HEK293 (cell line): ENCODE measurements at regions not wholly inside any gene's neighbourhood (a gene's known extent, or its start where the extent isn't known, plus 50 kb on each side); places are given as distances from the start of the nearest gene placed in this dataset.
"Not testable (repeated sequence)": the region's sequence is repeated elsewhere in the genome, so short reads cannot be mapped to it uniquely, and the experiment has no call there.

ENCODE experiments used
- FEZF1 ChIP-seq: fragments of 450-650 bp; formaldehyde crosslinking; IDR thresholded peaks from 2 replicates; pipeline ENCODE4 v1.5.1; 2016; ENCODE audit warnings: missing biosample characterization, missing genetic modification characterization
- GFI1B ChIP-seq: fragments of 450-650 bp; formaldehyde crosslinking; IDR thresholded peaks from 2 replicates; pipeline ENCODE4 v1.5.1; 2016; ENCODE audit warnings: missing biosample characterization, missing genetic modification characterization
- ZNF174 ChIP-seq: fragments of 450-650 bp; formaldehyde crosslinking; IDR thresholded peaks from 2 replicates; pipeline ENCODE4 v1.5.0; 2017; ENCODE audit warnings: missing biosample characterization, mild to moderate bottlenecking, missing genetic modification characterization
- ZNF302 ChIP-seq: fragments of 450-650 bp; formaldehyde crosslinking; IDR thresholded peaks from 2 replicates; pipeline ENCODE4 v1.5.1; 2016; ENCODE audit warnings: missing biosample characterization, missing genetic modification characterization, low read depth
- ZNF335 ChIP-seq: fragments of 450-650 bp; formaldehyde crosslinking; conservative IDR thresholded peaks from 2 replicates; pipeline ENCODE4 v1.5.1; 2016; ENCODE audit warnings: missing biosample characterization, missing genetic modification characterization
- ZXDB ChIP-seq: fragments of 450-650 bp; formaldehyde crosslinking; IDR thresholded peaks from 2 replicates; pipeline ENCODE4 v1.5.1; 2016; ENCODE audit warnings: missing biosample characterization, missing genetic modification characterization
- TF ChIP-seq, protein P1 (sequence below): fragments of 450-650 bp; formaldehyde crosslinking; IDR thresholded peaks from 2 replicates; pipeline ENCODE4 v1.5.1; 2016; ENCODE audit warnings: missing biosample characterization, missing genetic modification characterization
- TF ChIP-seq, protein P2 (sequence below): fragments of 450-650 bp; formaldehyde crosslinking; IDR thresholded peaks from 2 replicates; pipeline ENCODE4 v1.5.1; 2016; ENCODE audit warnings: missing biosample characterization, missing genetic modification characterization
- TF ChIP-seq, protein P3 (sequence below): fragments of 450-650 bp; formaldehyde crosslinking; IDR thresholded peaks from 2 replicates; pipeline ENCODE4 v1.5.1; 2016; ENCODE audit warnings: missing biosample characterization, missing genetic modification characterization
- TF ChIP-seq, protein P4 (sequence below): fragments of 450-650 bp; formaldehyde crosslinking; IDR thresholded peaks from 2 replicates; pipeline ENCODE4; 2016; ENCODE audit warnings: missing biosample characterization, missing genetic modification characterization
- TF ChIP-seq, protein P5 (sequence below): fragments of 450-650 bp; formaldehyde crosslinking; IDR thresholded peaks from 2 replicates; pipeline ENCODE4 v1.5.1; 2016; ENCODE audit warnings: missing biosample characterization, missing genetic modification characterization

DNA sequence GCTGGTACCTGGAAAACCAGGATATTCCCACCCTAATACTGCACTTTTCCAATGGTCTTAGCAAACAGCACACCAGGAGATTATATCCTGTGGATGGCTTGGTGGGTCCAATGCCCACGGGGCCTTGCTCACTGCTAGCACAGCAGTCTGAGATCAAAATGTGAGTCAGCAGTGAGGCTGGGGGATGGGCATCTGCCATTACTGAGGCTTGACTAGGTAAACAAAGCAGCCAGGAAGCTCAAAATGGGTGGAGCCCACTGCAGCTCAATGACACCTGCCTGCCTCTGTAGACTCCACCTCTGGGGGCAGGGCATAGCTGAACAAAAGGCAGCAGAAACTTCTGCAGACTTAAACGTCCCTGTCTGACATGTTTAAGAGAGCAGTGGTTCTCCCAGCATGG is 285.9 kb upstream of the TRPM3 start:
- TF ChIP-seq, protein P1, sequence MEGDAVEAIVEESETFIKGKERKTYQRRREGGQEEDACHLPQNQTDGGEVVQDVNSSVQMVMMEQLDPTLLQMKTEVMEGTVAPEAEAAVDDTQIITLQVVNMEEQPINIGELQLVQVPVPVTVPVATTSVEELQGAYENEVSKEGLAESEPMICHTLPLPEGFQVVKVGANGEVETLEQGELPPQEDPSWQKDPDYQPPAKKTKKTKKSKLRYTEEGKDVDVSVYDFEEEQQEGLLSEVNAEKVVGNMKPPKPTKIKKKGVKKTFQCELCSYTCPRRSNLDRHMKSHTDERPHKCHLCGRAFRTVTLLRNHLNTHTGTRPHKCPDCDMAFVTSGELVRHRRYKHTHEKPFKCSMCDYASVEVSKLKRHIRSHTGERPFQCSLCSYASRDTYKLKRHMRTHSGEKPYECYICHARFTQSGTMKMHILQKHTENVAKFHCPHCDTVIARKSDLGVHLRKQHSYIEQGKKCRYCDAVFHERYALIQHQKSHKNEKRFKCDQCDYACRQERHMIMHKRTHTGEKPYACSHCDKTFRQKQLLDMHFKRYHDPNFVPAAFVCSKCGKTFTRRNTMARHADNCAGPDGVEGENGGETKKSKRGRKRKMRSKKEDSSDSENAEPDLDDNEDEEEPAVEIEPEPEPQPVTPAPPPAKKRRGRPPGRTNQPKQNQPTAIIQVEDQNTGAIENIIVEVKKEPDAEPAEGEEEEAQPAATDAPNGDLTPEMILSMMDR (tag by site-specific recombination), result not testable (repeated sequence)
- not testable (repeated sequence) for TF ChIP-seq GFI1B; ZXDB; ZNF174 (tag by site-specific recombination); ZNF335 (tag by site-specific recombination); ZNF302 (tag by site-specific recombination); FEZF1 (tag by site-specific recombination)
- TF ChIP-seq, protein P2, sequence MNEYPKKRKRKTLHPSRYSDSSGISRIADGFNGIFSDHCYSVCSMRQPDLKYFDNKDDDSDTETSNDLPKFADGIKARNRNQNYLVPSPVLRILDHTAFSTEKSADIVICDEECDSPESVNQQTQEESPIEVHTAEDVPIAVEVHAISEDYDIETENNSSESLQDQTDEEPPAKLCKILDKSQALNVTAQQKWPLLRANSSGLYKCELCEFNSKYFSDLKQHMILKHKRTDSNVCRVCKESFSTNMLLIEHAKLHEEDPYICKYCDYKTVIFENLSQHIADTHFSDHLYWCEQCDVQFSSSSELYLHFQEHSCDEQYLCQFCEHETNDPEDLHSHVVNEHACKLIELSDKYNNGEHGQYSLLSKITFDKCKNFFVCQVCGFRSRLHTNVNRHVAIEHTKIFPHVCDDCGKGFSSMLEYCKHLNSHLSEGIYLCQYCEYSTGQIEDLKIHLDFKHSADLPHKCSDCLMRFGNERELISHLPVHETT (tag by site-specific recombination), result not testable (repeated sequence)
- TF ChIP-seq, protein P3, sequence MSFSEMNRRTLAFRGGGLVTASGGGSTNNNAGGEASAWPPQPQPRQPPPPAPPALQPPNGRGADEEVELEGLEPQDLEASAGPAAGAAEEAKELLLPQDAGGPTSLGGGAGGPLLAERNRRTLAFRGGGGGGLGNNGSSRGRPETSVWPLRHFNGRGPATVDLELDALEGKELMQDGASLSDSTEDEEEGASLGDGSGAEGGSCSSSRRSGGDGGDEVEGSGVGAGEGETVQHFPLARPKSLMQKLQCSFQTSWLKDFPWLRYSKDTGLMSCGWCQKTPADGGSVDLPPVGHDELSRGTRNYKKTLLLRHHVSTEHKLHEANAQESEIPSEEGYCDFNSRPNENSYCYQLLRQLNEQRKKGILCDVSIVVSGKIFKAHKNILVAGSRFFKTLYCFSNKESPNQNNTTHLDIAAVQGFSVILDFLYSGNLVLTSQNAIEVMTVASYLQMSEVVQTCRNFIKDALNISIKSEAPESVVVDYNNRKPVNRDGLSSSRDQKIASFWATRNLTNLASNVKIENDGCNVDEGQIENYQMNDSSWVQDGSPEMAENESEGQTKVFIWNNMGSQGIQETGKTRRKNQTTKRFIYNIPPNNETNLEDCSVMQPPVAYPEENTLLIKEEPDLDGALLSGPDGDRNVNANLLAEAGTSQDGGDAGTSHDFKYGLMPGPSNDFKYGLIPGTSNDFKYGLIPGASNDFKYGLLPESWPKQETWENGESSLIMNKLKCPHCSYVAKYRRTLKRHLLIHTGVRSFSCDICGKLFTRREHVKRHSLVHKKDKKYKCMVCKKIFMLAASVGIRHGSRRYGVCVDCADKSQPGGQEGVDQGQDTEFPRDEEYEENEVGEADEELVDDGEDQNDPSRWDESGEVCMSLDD (tag by site-specific recombination), result not testable (repeated sequence)
- TF ChIP-seq, protein P4, sequence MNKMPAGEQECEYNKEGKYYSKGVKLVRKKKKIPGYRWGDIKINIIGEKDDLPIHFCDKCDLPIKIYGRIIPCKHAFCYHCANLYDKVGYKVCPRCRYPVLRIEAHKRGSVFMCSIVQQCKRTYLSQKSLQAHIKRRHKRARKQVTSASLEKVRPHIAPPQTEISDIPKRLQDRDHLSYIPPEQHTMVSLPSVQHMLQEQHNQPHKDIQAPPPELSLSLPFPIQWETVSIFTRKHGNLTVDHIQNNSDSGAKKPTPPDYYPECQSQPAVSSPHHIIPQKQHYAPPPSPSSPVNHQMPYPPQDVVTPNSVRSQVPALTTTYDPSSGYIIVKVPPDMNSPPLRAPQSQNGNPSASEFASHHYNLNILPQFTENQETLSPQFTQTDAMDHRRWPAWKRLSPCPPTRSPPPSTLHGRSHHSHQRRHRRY (tag by site-specific recombination), result not testable (repeated sequence)
- TF ChIP-seq, protein P5, sequence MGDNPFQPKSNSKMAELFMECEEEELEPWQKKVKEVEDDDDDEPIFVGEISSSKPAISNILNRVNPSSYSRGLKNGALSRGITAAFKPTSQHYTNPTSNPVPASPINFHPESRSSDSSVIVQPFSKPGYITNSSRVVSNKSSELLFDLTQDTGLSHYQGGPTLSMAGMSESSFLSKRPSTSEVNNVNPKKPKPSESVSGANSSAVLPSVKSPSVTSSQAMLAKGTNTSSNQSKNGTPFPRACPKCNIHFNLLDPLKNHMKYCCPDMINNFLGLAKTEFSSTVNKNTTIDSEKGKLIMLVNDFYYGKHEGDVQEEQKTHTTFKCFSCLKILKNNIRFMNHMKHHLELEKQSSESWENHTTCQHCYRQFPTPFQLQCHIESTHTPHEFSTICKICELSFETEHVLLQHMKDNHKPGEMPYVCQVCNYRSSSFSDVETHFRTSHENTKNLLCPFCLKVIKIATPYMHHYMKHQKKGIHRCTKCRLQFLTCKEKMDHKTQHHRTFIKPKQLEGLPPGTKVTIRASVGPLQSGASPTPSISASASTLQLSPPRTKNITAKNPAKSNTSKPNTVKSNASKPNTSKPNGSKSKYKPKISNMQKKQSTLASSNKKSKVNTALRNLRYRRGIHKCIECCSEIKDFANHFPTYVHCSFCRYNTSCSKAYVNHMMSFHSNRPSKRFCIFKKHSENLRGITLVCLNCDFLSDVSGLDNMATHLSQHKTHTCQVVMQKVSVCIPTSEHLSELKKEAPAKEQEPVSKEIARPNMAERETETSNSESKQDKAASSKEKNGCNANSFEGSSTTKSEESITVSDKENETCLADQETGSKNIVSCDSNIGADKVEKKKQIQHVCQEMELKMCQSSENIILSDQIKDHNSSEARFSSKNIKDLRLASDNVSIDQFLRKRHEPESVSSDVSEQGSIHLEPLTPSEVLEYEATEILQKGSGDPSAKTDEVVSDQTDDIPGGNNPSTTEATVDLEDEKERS (tag by site-specific recombination), result not testable (repeated sequence)
